SKM-1 treated with dmso at 0.1 percent for 144 hours (cell line): ENCODE measurements at regions not wholly inside any gene's neighbourhood (a gene's known extent, or its start where the extent isn't known, plus 50 kb on each side); places are given as distances from the start of the nearest gene placed in this dataset.

ENCODE experiments used
- DNase-seq: peaks from one replicate; lab custom pipeline; 2025; ENCODE audit not compliant: unreplicated experiment; lab: John Stamatoyannopoulos, UW

- no peak for DNase-seq
These were observed 54.4 kb downstream of the UNCX start for GRCh38 chr7:1286946-1287645.

- DNase-seq = no peak
These were observed 55.1 kb downstream of the UNCX start for GRCh38 chr7:1287752-1288201.

- no peak for DNase-seq
These were observed 55.8 kb downstream of the UNCX start for GRCh38 chr7:1288390-1288995.

- DNase-seq = no peak
These were observed 56.4 kb downstream of the UNCX start for GRCh38 chr7:1288996-1289551.

- no peak for DNase-seq
These were observed 57.0 kb downstream of the UNCX start for GRCh38 chr7:1289666-1290025.

- no peak for DNase-seq
These were observed 57.5 kb downstream of the UNCX start for GRCh38 chr7:1290026-1290678.

- no peak for DNase-seq
These were observed 58.1 kb downstream of the UNCX start for GRCh38 chr7:1290679-1291356.

- no peak for DNase-seq
These were observed 58.7 kb downstream of the UNCX start for GRCh38 chr7:1291357-1291689.

GRCh38 chr7:1291845-1292765 lies 59.4 kb downstream of the UNCX start:
- no peak for DNase-seq

GRCh38 chr7:1292972-1293830 lies 60.5 kb downstream of the UNCX start:
- no peak for DNase-seq

- DNase-seq = no peak
These were observed 61.3 kb downstream of the UNCX start for GRCh38 chr7:1293950-1294411.

- DNase-seq = no peak
These were observed 63.2 kb downstream of the UNCX start for GRCh38 chr7:1295776-1296355.

GRCh38 chr7:1296356-1296981 lies 63.8 kb downstream of the UNCX start:
- no peak for DNase-seq

GRCh38 chr7:1297017-1297960 lies 64.6 kb downstream of the UNCX start:
- DNase-seq = no peak

- DNase-seq = no peak
These were observed 65.6 kb downstream of the UNCX start for GRCh38 chr7:1298051-1298930.
